Activated naive CD8-positive, alpha-beta T cell treated with anti-CD3 and anti-CD28 coated beads, Interleukin-2, amount 10 ng/mL, durations not matched to agents 7 days and 5 days (primary cell): ENCODE measurements at regions not wholly inside any gene's neighbourhood (a gene's known extent, or its start where the extent isn't known, plus 50 kb on each side); places are given as distances from the start of the nearest gene placed in this dataset.
"Not testable (repeated sequence)": the region's sequence is repeated elsewhere in the genome, so short reads cannot be mapped to it uniquely, and the experiment has no call there.

Experiments
- ATAC-seq: fragments of 150-1000 bp; cut with Tn5 transposase; one replicate; pipeline ENCODE4 v1.10.0; 2021; ENCODE audit warnings: low read depth, moderate library complexity
- POLR2A ChIA-PET: fragments of 350-600 bp; sonication (Branson Sonifier 250); formaldehyde crosslinking; loops from one replicate; lab custom pipeline; 2021; ENCODE audit warnings: antibody characterized with exemption; lab: Charles Lee
- DNase-seq: peaks from one replicate; pipeline ENCODE4 v3.0.0; 2021
- H3K27ac Mint-ChIP-seq: one replicate; pipeline ENCODE4 v1.8.0; 2022; ENCODE audit warnings: mild to moderate bottlenecking, mixed read lengths
- H3K27me3 Mint-ChIP-seq: one replicate; pipeline ENCODE4 v1.8.0; 2022; ENCODE audit warnings: mild to moderate bottlenecking, moderate library complexity, mixed read lengths
- H3K36me3 Mint-ChIP-seq: one replicate; pipeline ENCODE4 v1.8.0; 2021; ENCODE audit warnings: mild to moderate bottlenecking, mixed read lengths
- H3K4me1 Mint-ChIP-seq: one replicate; pipeline ENCODE4 v1.8.0; 2021; ENCODE audit warnings: mixed read lengths
- H3K4me3 Mint-ChIP-seq: one replicate; pipeline ENCODE4 v1.8.0; 2022; ENCODE audit warnings: mild to moderate bottlenecking, moderate library complexity, mixed read lengths
- H3K9me3 Mint-ChIP-seq: one replicate; pipeline ENCODE4 v1.8.0; 2021; ENCODE audit warnings: mixed read lengths

DNA sequence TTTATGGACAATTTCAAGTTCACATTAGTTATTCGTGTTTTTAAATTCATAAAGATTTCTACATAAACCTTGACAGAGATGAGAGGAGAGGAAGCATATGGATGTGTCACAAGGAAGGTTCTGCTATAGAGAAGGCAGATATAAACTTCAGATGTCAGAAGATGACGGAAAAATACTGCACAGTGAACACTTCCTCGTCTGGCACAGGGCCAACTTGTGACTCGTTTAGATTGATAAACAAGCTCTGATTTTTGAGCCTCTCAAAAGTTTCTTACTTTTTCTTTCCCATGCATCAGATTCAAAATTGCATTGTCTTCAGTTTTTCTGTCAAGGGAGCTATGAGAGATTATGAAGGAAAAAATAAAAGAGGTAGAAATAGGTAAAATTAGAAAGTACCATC, 156.4 kb upstream of the MINDY3 start:
- H3K36me3 Mint-ChIP-seq = no peaks in the 10 kb centered on the region
- peaks cover 5% of the 10 kb centered on the region for H3K9me3 Mint-ChIP-seq
- POLR2A ChIA-PET = no interaction called here
- ATAC-seq (no peak), DNase-seq (no peak)
- no peak overlapping the region for H3K4me3 Mint-ChIP-seq
- H3K4me1 Mint-ChIP-seq = no peaks in the 10 kb centered on the region
- H3K27ac Mint-ChIP-seq = no peak overlapping the region
- H3K27me3 Mint-ChIP-seq = no peaks in the 10 kb centered on the region

- POLR2A ChIA-PET = no interaction called here
- Mint-ChIP-seq H3K27ac (no peak overlapping the region), H3K9me3 (peaks cover 5% of the 10 kb centered on the region), H3K36me3 (no peaks in the 10 kb centered on the region), H3K27me3 (no peaks in the 10 kb centered on the region), H3K4me1 (no peaks in the 10 kb centered on the region), H3K4me3 (no peak overlapping the region)
- ATAC-seq = no peak
- no peak for DNase-seq
Observed at GRCh38 chr10:16020836-16021235, 160.5 kb upstream of the MINDY3 start.

GRCh38 chr10:16026832-16027231, 166.5 kb upstream of the MINDY3 start:
- ATAC-seq, DNase-seq, POLR2A ChIA-PET, H3K9me3 Mint-ChIP-seq, H3K27me3 Mint-ChIP-seq, H3K36me3 Mint-ChIP-seq, H3K4me1 Mint-ChIP-seq, H3K27ac Mint-ChIP-seq, H3K4me3 Mint-ChIP-seq: not testable (repeated sequence)

GRCh38 chr10:16030562-16030961, 170.3 kb upstream of the MINDY3 start:
- Mint-ChIP-seq H3K9me3 (peaks cover 4% of the 10 kb centered on the region), H3K36me3 (no peaks in the 10 kb centered on the region), H3K27ac (no peak overlapping the region), H3K4me1 (no peaks in the 10 kb centered on the region), H3K27me3 (no peaks in the 10 kb centered on the region), H3K4me3 (no peak overlapping the region)
- DNase-seq = no peak
- POLR2A ChIA-PET = no interaction called here
- ATAC-seq = no peak

DNA sequence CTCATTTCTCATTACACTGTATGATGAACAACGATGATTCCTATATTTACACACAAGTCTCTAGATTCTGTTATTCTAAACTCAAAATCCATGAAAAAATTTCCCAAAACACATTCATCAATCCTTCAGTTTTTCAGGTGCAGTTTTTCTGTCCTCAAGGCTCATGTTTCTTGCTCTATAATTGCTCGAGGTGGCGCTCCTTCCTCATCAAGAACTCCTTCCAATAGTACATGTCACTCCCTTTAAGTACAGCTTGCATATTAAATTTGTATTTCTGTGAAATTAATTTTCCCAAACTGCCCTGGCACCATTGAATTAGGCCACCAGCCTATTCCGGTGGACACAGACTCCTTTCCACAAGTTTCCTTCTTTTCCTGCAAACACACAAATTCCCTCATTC, 188.7 kb upstream of the MINDY3 start:
- Mint-ChIP-seq H3K27me3 (no peaks in the 10 kb centered on the region), H3K36me3 (no peaks in the 10 kb centered on the region), H3K9me3 (no peaks in the 10 kb centered on the region), H3K27ac (no peak overlapping the region), H3K4me3 (no peak overlapping the region), H3K4me1 (no peaks in the 10 kb centered on the region)
- no peak for ATAC-seq
- POLR2A ChIA-PET = no interaction called here
- DNase-seq = no peak

GRCh38 chr10:16049782-16050181, 189.5 kb upstream of the MINDY3 start:
- POLR2A ChIA-PET = no interaction called here
- Mint-ChIP-seq H3K27me3 (no peaks in the 10 kb centered on the region), H3K27ac (no peak overlapping the region), H3K4me3 (no peak overlapping the region), H3K4me1 (no peaks in the 10 kb centered on the region), H3K36me3 (no peaks in the 10 kb centered on the region), H3K9me3 (no peaks in the 10 kb centered on the region)
- DNase-seq (no peak), ATAC-seq (no peak)

GRCh38 chr10:16063350-16063749, 203.0 kb upstream of the MINDY3 start:
- no peak for ATAC-seq
- Mint-ChIP-seq H3K4me1 (no peaks in the 10 kb centered on the region), H3K36me3 (no peaks in the 10 kb centered on the region), H3K9me3 (peaks cover 3% of the 10 kb centered on the region), H3K4me3 (no peak overlapping the region), H3K27ac (no peak overlapping the region), H3K27me3 (no peaks in the 10 kb centered on the region)
- POLR2A ChIA-PET = no interaction called here
- DNase-seq = no peak

DNA sequence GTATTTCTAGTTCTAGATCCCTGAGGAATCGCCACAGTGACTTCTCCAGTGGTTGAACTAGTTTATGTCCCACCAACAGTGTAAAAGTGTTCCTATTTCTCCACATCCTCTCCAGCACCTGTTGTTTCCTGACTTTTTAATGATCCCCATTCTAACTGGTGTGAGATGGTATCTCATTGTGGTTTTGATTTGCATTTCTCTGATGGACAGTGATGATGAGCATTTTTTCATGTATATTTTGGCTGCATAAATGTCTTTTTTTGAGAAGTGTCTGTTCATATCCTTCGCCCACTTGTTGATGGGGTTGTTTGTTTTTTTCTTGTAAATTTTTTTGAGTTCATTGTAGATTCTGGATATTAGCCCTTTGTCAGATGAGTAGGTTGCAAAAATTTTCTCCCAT, 223.2 kb upstream of the MINDY3 start:
- H3K9me3 Mint-ChIP-seq, H3K27me3 Mint-ChIP-seq, ATAC-seq, H3K4me1 Mint-ChIP-seq, H3K4me3 Mint-ChIP-seq, H3K27ac Mint-ChIP-seq, POLR2A ChIA-PET, DNase-seq, H3K36me3 Mint-ChIP-seq: not testable (repeated sequence)

GRCh38 chr10:16105082-16105481, 244.8 kb upstream of the MINDY3 start:
- DNase-seq (no peak), ATAC-seq (no peak)
- Mint-ChIP-seq H3K9me3 (no peaks in the 10 kb centered on the region), H3K4me1 (no peaks in the 10 kb centered on the region), H3K36me3 (no peaks in the 10 kb centered on the region), H3K4me3 (no peak overlapping the region), H3K27me3 (peaks cover 2% of the 10 kb centered on the region), H3K27ac (no peak overlapping the region)
- POLR2A ChIA-PET = no interaction called here

DNA sequence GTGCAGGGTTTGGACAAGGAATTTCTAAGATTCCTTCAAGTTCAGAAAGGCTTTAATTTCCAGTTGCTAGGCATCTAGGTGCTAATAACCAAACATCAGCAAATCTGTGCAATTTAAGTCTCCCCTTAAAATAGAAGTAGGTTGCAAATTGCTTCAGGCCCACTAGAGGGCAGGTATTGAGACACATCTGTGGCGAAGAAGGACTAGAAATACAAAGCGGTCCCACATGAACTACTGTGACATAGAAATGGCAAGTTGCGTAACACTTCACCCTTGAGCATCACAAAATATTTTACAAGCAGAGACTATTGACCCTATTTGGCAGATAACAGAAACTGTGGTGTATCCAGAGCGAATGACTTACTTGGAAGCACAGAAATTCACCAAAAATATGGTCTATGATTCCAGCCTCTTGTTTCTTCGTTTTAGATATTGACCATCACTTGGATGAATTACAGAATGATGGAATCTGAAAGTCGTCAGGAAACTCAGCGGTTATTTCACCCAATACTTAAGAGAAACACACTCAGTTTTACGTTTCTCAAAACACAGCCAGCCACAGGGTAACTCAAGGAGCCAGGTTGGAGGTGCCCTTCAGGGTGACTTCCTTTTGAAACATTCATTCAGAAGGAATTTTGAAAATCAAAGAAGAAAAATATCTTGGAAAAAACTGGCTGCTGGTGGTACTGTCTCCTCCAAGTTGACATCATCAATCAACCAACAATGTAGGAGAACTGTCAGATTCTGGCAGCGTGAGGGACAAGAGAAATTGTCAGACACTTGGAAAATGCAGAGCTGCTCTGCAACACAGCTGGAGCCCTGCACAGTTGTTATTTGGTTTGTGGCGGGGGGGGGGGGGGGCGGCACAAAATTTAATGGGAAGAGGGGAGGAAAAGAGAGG, 256.3 kb upstream of the MINDY3 start:
- peaks cover under 1% of the 10 kb centered on the region for H3K9me3 Mint-ChIP-seq
- H3K36me3 Mint-ChIP-seq = no peaks in the 10 kb centered on the region
- H3K27ac Mint-ChIP-seq = no peak overlapping the region
- ATAC-seq (no peak), DNase-seq (no peak)
- no peak overlapping the region for H3K4me3 Mint-ChIP-seq
- no peaks in the 10 kb centered on the region for H3K27me3 Mint-ChIP-seq
- POLR2A ChIA-PET = no interaction called here
- H3K4me1 Mint-ChIP-seq = no peaks in the 10 kb centered on the region

GRCh38 chr10:16117305-16117695, 257.0 kb upstream of the MINDY3 start:
- Mint-ChIP-seq H3K4me1 (no peaks in the 10 kb centered on the region), H3K4me3 (no peak overlapping the region), H3K27ac (no peak overlapping the region), H3K9me3 (peaks cover 1% of the 10 kb centered on the region), H3K27me3 (no peaks in the 10 kb centered on the region), H3K36me3 (no peaks in the 10 kb centered on the region)
- POLR2A ChIA-PET = no interaction called here
- ATAC-seq (no peak), DNase-seq (no peak)

DNA sequence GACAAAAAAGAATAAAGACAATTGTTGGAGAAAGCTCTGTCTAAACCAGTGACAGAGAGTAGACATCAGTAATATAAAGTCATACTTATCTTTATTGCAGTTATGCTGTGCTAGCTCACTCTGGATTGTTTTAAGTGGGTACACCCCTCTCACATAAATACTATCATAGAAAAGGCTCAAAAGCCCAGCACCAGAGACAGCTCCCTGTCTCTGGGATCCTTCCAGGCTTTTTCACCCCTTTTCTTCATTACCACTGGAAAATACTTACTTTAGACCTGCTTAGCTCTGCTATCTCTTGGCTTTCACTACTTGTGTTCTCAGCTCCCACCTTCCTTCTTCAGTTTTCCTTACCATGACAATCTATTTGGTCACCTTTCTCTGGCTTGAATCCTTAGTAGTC, 259.1 kb upstream of the MINDY3 start:
- POLR2A ChIA-PET = no interaction called here
- Mint-ChIP-seq H3K27ac (no peak overlapping the region), H3K9me3 (peaks cover 4% of the 10 kb centered on the region), H3K4me3 (no peak overlapping the region), H3K27me3 (no peaks in the 10 kb centered on the region), H3K36me3 (no peaks in the 10 kb centered on the region), H3K4me1 (no peaks in the 10 kb centered on the region)
- no peak for DNase-seq
- no peak for ATAC-seq

DNA sequence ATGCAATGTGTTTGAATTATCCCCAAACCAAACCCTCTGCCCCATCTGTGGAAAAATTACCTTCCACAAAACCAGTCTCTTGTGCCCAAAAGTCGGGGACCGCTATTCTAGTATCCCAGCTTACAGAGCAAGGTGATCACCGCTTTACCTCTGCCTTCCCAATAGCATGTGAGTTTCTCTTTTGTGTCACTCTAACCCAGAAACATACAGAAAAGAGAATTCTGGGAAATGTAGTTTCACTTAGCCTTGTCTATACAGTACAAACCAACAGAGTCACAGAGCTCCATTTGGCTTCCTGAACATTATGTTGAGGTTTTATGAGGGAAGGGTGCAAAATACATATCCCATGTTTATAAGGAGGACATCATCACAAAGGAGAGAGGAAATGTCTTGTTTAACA, 260.3 kb upstream of the MINDY3 start:
- no peak for ATAC-seq
- Mint-ChIP-seq H3K36me3 (no peaks in the 10 kb centered on the region), H3K27me3 (no peaks in the 10 kb centered on the region), H3K9me3 (peaks cover 4% of the 10 kb centered on the region), H3K4me3 (no peak overlapping the region), H3K4me1 (no peaks in the 10 kb centered on the region), H3K27ac (peak overlapping the region; percentile 42)
- POLR2A ChIA-PET = no interaction called here
- no peak for DNase-seq

GRCh38 chr10:16141499-16141898, 281.2 kb upstream of the MINDY3 start:
- no peak overlapping the region for H3K4me3 Mint-ChIP-seq
- H3K36me3 Mint-ChIP-seq = no peaks in the 10 kb centered on the region
- H3K27ac Mint-ChIP-seq = no peak overlapping the region
- DNase-seq = no peak
- H3K27me3 Mint-ChIP-seq = peaks cover 6% of the 10 kb centered on the region
- H3K9me3 Mint-ChIP-seq = no peaks in the 10 kb centered on the region
- no peak for ATAC-seq
- H3K4me1 Mint-ChIP-seq = no peaks in the 10 kb centered on the region
- POLR2A ChIA-PET = no interaction called here
